NCI-H1048 (cell line): ENCODE measurements at regions not wholly inside any gene's neighbourhood (a gene's known extent, or its start where the extent isn't known, plus 50 kb on each side); places are given as distances from the start of the nearest gene placed in this dataset.
"Not testable (repeated sequence)": the region's sequence is repeated elsewhere in the genome, so short reads cannot be mapped to it uniquely, and the experiment has no call there.

Source experiments
- DNase-seq: peaks from one replicate; lab custom pipeline; 2025; lab: John Stamatoyannopoulos, UW

DNA sequence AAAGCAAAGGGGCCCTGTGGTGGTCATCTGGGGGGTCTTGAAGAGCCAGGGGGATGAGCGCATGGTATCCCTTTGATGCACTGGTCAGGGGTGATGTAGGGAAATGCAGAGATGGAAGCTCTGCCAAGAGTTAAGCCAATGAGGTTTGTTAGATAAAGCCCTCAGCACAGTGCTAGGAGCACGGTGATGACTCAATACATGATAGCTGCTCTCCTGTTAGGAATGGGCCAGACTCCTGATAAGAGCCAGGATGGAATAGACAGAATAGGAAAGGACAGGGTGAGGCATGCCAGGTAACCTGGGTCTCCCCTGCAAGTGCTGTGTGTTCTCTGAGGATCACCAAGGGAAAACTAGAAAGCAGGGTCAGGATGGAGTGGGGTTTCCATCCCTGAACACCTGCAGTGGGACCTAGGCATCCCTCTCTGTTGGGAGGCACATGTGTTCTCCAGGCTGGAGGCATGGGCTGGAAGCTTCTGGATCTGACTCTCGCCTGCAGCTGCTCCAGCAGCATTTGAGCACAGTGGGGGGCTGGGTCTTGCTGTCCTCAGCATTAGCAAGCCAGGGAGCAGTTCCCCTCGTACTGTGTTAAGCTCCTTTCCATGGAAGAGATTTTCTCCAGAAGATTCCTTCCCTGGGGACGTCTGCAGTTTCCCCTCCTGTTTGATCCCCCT lies 71.8 kb upstream of the TIAM2 start:
- no peak for DNase-seq

DNA sequence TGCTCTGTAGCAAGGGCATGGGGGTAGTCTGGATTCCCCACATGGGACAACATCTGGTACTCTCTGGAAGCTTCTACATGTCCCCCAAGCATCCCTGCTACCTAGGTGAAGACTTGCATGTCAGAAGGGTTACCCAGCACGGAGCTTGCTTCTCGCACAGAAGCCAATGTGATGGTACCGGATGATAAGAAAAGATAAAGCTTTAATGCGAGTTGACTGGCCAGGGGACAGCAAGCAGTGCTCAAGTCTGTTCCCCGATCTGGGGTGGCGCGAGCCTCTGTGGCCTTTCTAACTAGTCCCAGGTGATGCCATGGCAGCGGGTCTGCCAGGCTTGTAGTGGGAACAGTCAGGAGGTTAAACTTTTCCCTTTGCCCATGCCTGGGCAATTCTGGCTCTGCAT lies 70.0 kb upstream of the TIAM2 start:
- no peak for DNase-seq

DNA sequence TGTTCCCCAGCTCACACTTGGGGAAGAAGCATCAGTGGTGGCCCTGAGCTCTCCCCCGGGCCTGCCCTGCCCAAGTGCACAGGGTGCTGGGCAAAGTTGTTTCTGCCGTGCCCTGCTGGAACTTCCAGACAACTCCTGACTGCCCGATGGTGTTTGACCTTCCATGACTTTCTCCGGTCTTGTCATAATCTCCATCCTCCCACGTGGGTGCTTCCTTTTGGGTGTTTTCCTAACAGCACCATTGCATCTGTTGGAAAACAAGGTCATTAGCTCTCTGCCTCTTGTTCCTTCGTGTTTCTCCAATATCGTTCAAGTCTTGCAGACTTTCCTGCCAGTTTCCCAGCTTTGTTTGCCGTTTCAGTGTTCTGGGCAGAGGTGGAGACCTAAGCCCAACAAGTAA lies 68.7 kb upstream of the TIAM2 start:
- no peak for DNase-seq

DNA sequence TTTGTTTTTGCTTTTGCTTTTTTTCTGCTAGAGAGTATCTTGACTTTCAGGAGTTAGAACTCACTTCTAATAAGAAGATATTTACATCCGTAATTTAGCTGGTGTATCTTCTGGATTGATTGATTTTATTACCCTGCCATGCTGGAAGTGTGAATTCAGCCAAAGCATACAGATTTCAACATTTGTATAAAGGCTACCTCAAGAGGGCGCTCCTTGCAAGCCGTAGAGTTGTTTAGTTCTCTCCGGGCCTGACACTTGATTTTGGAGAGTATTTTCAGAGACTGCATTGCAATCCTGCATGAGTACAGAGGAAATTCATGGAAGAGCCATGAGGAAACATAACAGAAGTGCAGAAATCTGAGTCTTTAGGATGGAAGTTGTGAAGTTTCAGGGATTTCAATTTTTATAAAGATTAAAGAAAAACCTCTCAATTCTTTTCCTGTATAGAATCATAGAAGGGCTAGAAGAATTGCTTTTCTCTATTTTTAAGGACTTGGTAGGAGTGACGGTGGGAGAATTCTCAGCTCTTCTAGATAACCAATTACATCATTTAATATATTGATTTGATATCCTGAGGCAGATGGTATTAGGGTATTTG lies 66.7 kb upstream of the TIAM2 start:
- peak; percentile 60 for DNase-seq

DNA sequence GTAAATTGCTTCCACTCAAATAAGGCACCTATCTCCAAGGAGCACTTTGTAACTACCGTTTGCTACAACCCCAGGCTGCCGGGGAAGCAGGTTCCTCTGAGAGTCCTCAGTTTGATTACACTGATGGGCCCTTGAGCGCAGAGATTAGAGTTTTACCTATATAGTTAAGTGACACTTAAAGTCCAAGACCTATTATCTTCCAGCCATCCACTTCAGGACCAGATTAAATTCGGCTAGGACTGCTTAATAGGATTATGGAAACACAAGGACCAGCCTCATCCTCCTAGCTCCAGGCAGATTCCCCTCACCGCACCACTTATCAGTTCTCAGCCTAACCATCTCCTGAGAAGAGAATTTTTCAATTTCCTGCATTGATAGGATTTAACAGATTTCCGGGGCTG lies 64.7 kb upstream of the TIAM2 start:
- DNase-seq: no peak

- no peak for DNase-seq
Observed at GRCh38 chr6:154931711-154932424, 63.2 kb upstream of the TIAM2 start.

DNA sequence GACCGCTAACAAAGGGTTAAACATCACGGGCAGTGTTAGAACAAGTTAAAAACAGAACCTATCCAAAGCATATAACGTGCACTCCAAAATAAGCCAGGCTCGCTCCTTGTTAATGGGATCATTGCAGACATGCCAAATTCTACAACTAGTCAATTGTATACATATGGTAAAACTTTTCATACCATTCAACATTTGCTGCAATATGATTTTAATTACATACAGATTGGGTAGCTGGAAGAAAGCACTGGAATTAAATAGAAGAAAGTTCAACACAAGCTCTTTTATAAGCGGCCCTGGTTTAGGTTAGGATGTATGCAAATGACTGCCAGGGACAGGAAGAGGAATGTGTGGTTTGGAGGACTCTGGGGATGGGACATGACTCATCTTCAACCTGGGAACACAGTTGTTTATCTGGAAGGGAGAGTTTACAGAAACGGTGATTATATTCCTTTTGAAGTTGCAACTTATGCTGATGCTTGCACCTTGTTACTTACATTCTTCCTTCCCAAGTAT lies 62.5 kb upstream of the TIAM2 start:
- DNase-seq: no peak

GRCh38 chr6:154933181-154933827 lies 61.8 kb upstream of the TIAM2 start:
- no peak for DNase-seq

GRCh38 chr6:154937306-154938220 lies 57.6 kb upstream of the TIAM2 start:
- no peak for DNase-seq

DNA sequence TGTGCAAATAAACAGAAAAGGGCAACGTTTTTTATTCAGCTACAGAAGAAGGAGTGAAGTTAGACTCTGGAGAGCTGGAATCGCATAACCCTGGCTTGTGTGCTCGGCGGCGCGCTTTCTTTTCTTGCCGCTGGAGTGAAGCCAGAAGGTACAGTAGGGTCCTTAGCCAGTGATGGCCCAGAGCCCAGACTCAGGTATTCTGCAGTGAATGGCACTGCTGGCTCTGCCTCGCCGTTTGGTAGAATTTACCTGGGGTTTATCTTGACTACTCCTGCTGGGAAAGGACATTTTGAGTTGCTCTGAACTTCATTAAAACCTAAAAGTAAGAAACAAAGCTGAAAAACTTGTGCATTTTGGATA lies 56.9 kb upstream of the TIAM2 start:
- no peak for DNase-seq

DNA sequence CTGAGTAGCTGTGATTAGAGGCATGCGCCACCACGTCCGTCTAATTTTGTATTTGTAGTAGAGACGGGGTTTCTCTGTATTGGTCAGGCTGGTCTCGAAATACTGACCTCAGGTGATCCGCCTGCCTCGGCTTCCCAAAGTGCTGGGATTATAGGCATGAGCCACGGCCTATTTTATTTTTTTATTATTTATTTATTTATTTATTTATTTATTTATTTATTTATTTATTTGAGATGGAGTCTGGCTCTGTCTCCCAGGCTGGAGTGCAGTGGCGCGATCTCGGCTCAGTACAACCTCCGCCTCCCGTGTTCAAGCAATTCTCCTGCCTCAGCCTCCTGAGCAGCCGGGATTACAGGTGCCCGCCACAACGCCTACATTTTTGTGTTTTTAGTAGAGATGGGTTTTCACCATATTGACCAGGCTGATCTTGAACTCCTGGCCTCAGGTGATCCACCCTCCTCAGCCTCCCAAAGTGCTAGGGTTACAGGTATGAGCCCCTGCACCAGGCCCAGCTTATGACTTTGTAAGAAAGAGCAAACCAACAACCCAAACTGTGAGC lies 56.3 kb upstream of the TIAM2 start:
- not testable (repeated sequence) for DNase-seq

DNA sequence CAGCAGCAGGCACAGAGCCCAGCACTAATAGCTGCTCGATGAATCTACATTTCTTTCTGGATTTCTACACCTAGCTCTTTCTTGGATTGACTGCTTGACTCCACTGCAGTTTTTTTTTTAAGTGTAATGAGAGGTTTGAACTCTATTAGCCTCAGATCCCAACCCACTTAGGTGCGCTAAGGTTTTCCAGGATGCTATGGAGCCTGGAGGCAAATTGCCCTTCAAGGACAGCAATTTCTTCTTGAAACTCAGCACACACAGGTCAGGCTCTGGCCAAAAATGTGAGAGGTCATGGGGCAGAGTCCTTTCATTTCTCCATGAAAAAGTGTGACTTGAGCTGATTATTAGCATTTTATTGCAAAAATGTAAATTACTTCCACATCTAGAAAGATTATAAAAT lies 52.3 kb upstream of the TIAM2 start:
- DNase-seq: no peak

DNA sequence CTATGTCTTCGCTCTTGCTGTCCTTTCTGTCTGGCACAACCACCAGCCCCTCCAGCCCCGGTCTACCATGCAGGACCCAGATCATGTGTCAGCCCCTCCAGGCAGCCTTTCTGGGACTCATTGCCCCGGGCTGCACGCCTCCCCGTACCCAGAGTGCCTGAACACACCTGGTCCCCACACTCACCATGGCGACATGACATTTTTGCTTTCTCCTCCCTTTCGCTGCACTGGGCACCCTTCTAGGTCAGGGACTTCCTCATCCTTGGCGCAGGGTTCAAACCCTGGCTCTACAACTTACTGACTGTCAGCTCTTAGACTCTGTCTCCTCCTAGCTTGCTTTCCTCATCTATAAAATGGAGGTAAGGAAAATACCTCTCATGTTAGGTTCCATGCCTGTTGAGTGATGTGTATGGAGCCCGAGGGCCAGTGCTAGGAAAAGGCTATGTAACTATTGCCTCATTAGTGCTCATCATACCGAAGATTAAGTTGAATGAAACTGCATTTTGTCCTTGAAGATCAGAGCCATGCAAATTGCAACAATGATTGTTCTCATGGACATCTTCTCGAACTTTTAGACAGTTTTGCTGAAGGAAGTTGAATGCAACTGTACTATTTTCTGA lies 49.7 kb upstream of the TIAM2 start:
- DNase-seq: no peak
